Neural cell (in vitro differentiated cells): ENCODE measurements at regions not wholly inside any gene's neighbourhood (a gene's known extent, or its start where the extent isn't known, plus 50 kb on each side); places are given as distances from the start of the nearest gene placed in this dataset.

Experiments
- H2AFZ ChIP-seq: fragments of 200-600, 300-800 bp; sonication (generic), shearing (Covaris generic); 2 replicates; pipeline ENCODE4 v1.6.0; 2014; ENCODE audit warnings: low read depth, mild to moderate bottlenecking, antibody characterized with exemption, low read length, moderate library complexity
- H3F3A ChIP-seq: fragments of 200-600 bp; shearing (Covaris generic); 2 replicates; pipeline ENCODE4 v1.6.1; 2016; ENCODE audit warnings: mild to moderate bottlenecking, moderate library complexity, mixed read lengths, antibody characterized with exemption, low read length; ENCODE audit not compliant: insufficient read depth, poor library complexity, severe bottlenecking
- H3K27ac ChIP-seq: fragments of 200-600, 300-800 bp; sonication (generic), shearing (Covaris generic); 2 replicates; pipeline ENCODE4 v1.5.1; 2014; ENCODE audit warnings: mild to moderate bottlenecking, low read length, moderate library complexity
- H3K27me3 ChIP-seq: fragments of 300-800, 200-600 bp; sonication (generic), shearing (Covaris generic); 2 replicates; pipeline ENCODE4 v1.6.0; 2014; ENCODE audit warnings: mild to moderate bottlenecking, low read depth, low read length, moderate library complexity; ENCODE audit not compliant: insufficient read depth
- H3K36me3 ChIP-seq: fragments of 300-800, 200-600 bp; sonication (generic), shearing (Covaris generic); 2 replicates; pipeline ENCODE4 v1.5.1; 2014; ENCODE audit warnings: mild to moderate bottlenecking, antibody characterized with exemption, low read length, moderate library complexity; ENCODE audit not compliant: insufficient read depth
- H3K4me2 ChIP-seq: fragments of 300-800, 200-600 bp; sonication (generic), shearing (Covaris generic); 2 replicates; pipeline ENCODE4 v1.6.0; 2014; ENCODE audit warnings: mild to moderate bottlenecking, low read length
- H3K4me3 ChIP-seq: fragments of 300-800, 200-600 bp; sonication (generic), shearing (Covaris generic); 2 replicates; pipeline ENCODE4 v1.5.1; 2014; ENCODE audit warnings: mild to moderate bottlenecking, low read length, moderate library complexity
- H3K79me2 ChIP-seq: fragments of 200-600 bp; shearing (Covaris generic); replicated peaks from 2 replicates; pipeline ENCODE4 v1.6.0; 2014; ENCODE audit warnings: mild to moderate bottlenecking, low read length, moderate library complexity; ENCODE audit not compliant: insufficient read depth
- H3K9ac ChIP-seq: fragments of 300-800, 200-600 bp; sonication (generic), shearing (Covaris generic); 2 replicates; pipeline ENCODE4 v1.6.1; 2016; ENCODE audit warnings: mild to moderate bottlenecking, low read length, mixed read lengths
- H3K9me2 ChIP-seq: fragments of 200-600 bp; shearing (Covaris generic); 2 replicates; pipeline ENCODE4 v1.6.1; 2016; ENCODE audit warnings: mild to moderate bottlenecking, low read length, mixed read lengths; ENCODE audit not compliant: insufficient read depth
- H3K9me3 ChIP-seq: fragments of 200-600, 300-800 bp; sonication (generic), shearing (Covaris generic); 2 replicates; pipeline ENCODE4 v1.6.1; 2016; ENCODE audit warnings: mild to moderate bottlenecking, mixed run types, low read length, moderate library complexity, mixed read lengths
- H4K20me1 ChIP-seq: fragments of 200-600 bp; shearing (Covaris generic); 2 replicates; pipeline ENCODE4 v1.6.1; 2016; ENCODE audit warnings: mild to moderate bottlenecking, mixed run types; ENCODE audit not compliant: insufficient read depth
- EP300 ChIP-seq: fragments of 450-650 bp; conservative IDR thresholded peaks from 2 replicates; pipeline ENCODE4 v1.6.1; 2014; ENCODE audit warnings: antibody characterized with exemption, mild to moderate bottlenecking, moderate library complexity; ENCODE audit not compliant: poor library complexity, severe bottlenecking
- EZH2 ChIP-seq: fragments of 200-600, 300-800 bp; shearing (Covaris generic), sonication (generic); IDR thresholded peaks from 2 replicates; pipeline ENCODE4 v1.6.1; 2014; ENCODE audit warnings: antibody characterized with exemption, low read length, borderline replicate concordance, mild to moderate bottlenecking; ENCODE audit not compliant: insufficient read depth, poor library complexity, severe bottlenecking
- MXI1 ChIP-seq: fragments of 450-650 bp; conservative IDR thresholded peaks from 2 replicates; pipeline ENCODE4 v1.6.1; 2014; ENCODE audit warnings: antibody characterized with exemption, mild to moderate bottlenecking; ENCODE audit not compliant: poor library complexity, severe bottlenecking
- POLR2AphosphoS5 ChIP-seq: IDR thresholded peaks from 2 replicates; pipeline ENCODE4 v1.6.1; 2012
- RAD21 ChIP-seq: fragments of 450-650 bp; conservative IDR thresholded peaks from 2 replicates; pipeline ENCODE4 v1.6.1; 2014; ENCODE audit warnings: antibody characterized with exemption, mild to moderate bottlenecking, moderate library complexity
- SMC3 ChIP-seq: fragments of 450-650 bp; conservative IDR thresholded peaks from 2 replicates; pipeline ENCODE4 v1.6.1; 2014; ENCODE audit warnings: antibody characterized with exemption, mild to moderate bottlenecking, moderate library complexity; ENCODE audit not compliant: poor library complexity
- TAF1 ChIP-seq: IDR thresholded peaks from 2 replicates; pipeline ENCODE4 v1.6.1; 2012; ENCODE audit warnings: low read depth
- TF ChIP-seq, protein P1 (sequence below): fragments of 450-650 bp; IDR thresholded peaks from 2 replicates; pipeline ENCODE4 v1.5.1; 2014; ENCODE audit warnings: antibody characterized with exemption, mild to moderate bottlenecking, moderate library complexity; ENCODE audit not compliant: poor library complexity, severe bottlenecking
- TF ChIP-seq, protein P2 (sequence below): IDR thresholded peaks from 2 replicates; pipeline ENCODE4 v1.6.1; 2012; ENCODE audit warnings: borderline replicate concordance

DNA sequence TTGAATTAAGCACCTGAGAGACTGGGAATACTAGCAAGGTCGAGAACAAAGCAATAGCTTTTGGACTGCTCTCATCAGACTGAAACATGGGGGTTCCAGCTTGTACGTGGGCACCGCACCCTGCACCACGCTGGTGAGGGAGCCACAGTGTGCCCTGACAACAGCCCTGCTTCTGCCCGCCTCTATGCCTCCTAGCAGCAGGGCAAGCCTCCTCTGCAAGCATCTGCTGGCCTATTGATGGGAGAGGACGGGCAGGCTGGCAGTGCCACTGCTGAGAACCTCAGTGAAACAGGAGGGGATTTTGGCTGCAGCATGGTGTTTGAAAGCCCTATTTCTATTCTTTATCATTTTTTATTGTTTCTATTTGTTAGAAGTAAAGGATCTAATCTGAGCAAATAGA lies 146.1 kb upstream of the OTOS start:
- Histone ChIP-seq H3K27ac (no peak overlapping the region), H3K9me2 (no peaks in the 10 kb centered on the region), H3K9ac (no peak overlapping the region), H2AFZ (no peak overlapping the region), H3K4me2 (no peak overlapping the region), H3K27me3 (no peaks in the 10 kb centered on the region), H4K20me1 (no peaks in the 10 kb centered on the region), H3F3A (no peaks in the 10 kb centered on the region), H3K79me2 (no peaks in the 10 kb centered on the region), H3K36me3 (no peaks in the 10 kb centered on the region), H3K9me3 (no peaks in the 10 kb centered on the region), H3K4me3 (no peak overlapping the region)
- TF ChIP-seq SMC3 (no peak), RAD21 (no peak), EZH2 (no peak), MXI1 (no peak), TAF1 (no peak), EP300 (no peak), POLR2AphosphoS5 (no peak)
- TF ChIP-seq, protein P1, sequence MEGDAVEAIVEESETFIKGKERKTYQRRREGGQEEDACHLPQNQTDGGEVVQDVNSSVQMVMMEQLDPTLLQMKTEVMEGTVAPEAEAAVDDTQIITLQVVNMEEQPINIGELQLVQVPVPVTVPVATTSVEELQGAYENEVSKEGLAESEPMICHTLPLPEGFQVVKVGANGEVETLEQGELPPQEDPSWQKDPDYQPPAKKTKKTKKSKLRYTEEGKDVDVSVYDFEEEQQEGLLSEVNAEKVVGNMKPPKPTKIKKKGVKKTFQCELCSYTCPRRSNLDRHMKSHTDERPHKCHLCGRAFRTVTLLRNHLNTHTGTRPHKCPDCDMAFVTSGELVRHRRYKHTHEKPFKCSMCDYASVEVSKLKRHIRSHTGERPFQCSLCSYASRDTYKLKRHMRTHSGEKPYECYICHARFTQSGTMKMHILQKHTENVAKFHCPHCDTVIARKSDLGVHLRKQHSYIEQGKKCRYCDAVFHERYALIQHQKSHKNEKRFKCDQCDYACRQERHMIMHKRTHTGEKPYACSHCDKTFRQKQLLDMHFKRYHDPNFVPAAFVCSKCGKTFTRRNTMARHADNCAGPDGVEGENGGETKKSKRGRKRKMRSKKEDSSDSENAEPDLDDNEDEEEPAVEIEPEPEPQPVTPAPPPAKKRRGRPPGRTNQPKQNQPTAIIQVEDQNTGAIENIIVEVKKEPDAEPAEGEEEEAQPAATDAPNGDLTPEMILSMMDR: no peak
- TF ChIP-seq, protein P2, sequence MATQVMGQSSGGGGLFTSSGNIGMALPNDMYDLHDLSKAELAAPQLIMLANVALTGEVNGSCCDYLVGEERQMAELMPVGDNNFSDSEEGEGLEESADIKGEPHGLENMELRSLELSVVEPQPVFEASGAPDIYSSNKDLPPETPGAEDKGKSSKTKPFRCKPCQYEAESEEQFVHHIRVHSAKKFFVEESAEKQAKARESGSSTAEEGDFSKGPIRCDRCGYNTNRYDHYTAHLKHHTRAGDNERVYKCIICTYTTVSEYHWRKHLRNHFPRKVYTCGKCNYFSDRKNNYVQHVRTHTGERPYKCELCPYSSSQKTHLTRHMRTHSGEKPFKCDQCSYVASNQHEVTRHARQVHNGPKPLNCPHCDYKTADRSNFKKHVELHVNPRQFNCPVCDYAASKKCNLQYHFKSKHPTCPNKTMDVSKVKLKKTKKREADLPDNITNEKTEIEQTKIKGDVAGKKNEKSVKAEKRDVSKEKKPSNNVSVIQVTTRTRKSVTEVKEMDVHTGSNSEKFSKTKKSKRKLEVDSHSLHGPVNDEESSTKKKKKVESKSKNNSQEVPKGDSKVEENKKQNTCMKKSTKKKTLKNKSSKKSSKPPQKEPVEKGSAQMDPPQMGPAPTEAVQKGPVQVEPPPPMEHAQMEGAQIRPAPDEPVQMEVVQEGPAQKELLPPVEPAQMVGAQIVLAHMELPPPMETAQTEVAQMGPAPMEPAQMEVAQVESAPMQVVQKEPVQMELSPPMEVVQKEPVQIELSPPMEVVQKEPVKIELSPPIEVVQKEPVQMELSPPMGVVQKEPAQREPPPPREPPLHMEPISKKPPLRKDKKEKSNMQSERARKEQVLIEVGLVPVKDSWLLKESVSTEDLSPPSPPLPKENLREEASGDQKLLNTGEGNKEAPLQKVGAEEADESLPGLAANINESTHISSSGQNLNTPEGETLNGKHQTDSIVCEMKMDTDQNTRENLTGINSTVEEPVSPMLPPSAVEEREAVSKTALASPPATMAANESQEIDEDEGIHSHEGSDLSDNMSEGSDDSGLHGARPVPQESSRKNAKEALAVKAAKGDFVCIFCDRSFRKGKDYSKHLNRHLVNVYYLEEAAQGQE: no peak

DNA sequence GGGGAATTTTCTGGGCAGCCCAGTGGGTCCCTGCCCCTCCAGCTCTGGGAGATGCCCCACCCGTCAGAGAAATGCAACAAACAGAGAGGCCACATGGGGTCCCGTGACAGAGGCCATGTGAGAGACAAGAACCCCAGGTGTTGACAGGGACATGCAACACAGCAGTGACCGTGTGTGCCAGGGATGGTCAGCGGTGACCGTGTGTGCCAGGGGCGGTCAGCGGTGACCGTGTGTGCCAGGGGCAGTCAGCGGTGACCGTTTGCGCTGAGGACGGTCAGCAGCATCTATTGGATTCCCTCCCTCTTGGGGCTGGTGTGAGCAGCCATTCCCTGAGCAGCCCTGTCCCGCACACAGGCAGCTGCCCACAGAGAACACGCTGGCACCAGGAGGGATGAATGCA lies 146.6 kb upstream of the OTOS start:
- Histone ChIP-seq H3K9me2 (no peaks in the 10 kb centered on the region), H3K9me3 (no peaks in the 10 kb centered on the region), H3K27me3 (no peaks in the 10 kb centered on the region), H3K4me2 (no peak overlapping the region), H3K79me2 (no peaks in the 10 kb centered on the region), H3K4me3 (no peak overlapping the region), H2AFZ (no peak overlapping the region), H3K9ac (no peak overlapping the region), H4K20me1 (no peaks in the 10 kb centered on the region), H3F3A (no peaks in the 10 kb centered on the region), H3K36me3 (no peaks in the 10 kb centered on the region), H3K27ac (no peak overlapping the region)
- TF ChIP-seq, protein P2: no peak
- no peak for TF ChIP-seq EZH2
- TF ChIP-seq MXI1: no peak
- TF ChIP-seq TAF1: no peak
- TF ChIP-seq SMC3: no peak
- TF ChIP-seq RAD21: no peak
- TF ChIP-seq POLR2AphosphoS5: no peak
- TF ChIP-seq EP300: no peak
- TF ChIP-seq, protein P1: no peak
